ENCODE measurements at regions not wholly inside any gene's neighbourhood (a gene's known extent, or its start where the extent isn't known, plus 50 kb on each side); places are given as distances from the start of the nearest gene placed in this dataset.

DNA sequence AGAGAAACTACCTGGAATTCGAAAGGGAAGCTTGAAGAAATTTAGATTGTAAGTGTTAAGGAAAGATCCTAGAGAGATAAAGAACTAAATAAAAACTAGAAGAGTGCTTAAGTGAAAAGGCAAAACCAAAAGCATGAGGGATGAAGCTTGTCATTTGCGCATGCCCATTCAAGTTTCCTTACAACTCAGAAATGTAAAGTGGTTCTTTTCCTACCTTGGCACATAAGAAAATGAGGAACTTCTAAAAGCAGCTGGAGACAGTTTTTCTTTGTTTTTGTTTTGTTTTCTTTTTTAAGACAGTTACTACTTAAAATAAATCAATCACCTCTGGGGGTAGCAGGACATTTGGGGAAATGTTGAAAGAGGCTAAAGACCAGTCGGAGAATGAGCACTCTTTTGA lies 1304.4 kb upstream of the PCDH7 start:
- DNase-seq = no peak

DNA sequence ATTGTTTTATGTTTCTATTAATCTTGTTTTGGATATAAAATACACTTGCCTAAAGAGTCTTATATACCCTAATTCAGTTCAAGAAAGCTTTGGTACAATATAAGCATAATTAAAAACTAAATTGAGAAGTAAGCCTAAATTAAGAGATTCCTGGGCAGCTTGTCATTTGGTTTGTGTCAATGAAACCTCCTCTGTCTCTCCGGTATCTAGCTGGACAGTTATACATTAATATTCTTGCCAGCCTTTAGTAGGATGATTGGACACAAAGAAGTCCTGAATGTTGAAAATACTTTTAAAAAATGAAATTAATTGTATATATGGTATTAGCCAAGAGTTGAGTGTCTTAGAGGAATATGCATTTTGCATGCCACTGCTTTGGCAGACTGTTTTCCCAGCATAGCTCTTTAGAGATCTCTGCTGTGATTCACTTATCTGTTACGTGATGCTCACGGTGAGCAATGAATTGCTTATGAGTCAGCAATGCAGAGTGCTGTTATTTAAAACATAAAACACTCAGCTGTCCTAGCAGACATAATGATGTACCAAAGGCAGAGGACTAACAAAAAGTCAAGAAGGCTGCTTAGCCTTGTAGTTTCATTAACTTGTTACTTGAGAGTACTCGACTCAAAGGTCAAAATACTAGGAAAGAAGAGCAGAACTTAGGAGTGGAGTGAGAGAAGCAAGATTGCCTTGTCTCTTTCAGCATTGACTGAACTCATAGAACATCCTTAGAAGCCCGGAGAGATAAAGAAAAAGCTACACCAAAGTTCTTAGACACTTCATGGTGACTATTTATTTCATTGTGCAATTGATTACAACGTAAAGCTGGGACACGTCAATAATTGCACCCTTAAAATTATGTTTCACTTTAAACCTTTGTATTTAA lies 1296.1 kb upstream of the PCDH7 start:
- DNase-seq = no peak

DNA sequence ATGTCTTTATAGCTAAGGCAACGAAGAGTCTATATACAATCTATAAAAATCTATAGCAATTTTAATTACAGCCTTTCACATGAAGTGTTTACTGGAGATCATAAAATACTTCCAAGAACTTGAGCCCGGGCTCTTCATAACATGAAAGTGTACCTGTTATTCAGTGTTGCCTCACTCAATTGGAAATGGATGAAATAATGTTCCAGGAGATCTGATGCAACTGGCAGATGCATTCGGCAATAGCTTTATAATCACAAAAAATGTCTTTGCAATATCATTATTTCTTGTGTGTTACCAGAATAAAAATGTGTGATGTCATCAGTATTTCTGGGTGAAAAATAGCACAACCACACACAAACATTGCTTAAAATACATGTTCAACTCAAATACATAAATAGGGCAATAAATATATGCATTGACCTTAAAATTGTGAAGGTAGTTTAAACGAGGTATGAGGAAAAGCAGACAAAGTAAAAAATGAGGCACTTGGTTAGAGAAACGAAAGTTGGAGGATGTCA lies 1266.8 kb upstream of the PCDH7 start:
- DNase-seq = no peak

DNA sequence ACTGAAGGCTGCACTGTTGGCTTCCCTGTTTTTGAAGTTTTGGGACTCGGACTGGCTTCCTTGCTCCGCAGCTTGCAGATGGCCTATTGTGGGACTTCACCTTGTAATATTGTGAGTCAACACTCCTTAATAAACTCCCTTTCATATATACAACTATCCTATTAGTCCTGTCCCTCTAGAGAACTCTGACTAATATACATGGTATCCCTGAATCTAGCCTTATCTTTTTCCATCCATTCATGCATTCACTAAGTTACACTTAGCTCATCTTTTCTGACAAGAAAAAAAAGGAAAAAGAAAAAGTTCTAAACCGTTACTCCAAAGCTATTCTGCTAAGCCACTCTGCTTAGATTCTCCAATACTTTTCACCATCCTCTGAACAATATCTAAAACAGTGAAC lies 1260.2 kb upstream of the PCDH7 start:
- DNase-seq = no peak

DNA sequence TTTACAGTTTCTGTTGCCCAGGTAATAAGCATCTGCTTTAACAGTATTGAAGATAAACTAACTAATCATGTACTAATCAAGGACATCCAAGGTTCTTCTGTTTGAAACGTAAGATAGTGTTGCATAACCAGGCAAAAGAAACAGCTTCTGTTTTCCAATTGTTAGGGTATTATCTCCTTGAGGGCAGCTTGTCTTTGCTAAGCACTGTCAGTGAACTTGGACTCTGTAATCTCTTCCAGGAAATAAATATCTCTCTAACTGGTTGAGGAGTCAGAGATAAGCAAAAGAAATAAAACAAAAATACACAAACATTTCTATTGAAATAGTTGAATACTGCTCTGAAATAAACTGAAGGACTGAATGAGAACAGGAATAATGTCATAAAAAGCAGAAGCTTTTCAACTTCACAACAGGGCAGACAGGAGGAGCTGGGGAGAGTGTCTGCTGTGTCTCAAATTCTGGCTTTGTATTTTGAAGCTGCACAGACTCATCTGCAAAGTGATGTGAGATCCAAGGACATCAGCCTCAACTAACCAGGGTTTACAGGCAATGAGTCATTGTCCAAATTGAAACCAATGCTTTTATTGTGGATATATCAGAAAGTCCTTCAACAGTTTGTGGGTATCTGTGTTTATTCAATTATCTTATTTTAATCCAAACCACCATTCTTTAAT lies 1253.0 kb upstream of the PCDH7 start:
- DNase-seq = no peak

All from activated CD4-positive, alpha-beta T cell treated with anti-CD3 and anti-CD28 coated beads for 48 hours (primary cell).